ENCODE measurements at regions not wholly inside any gene's neighbourhood (a gene's known extent, or its start where the extent isn't known, plus 50 kb on each side); places are given as distances from the start of the nearest gene placed in this dataset.

DNA sequence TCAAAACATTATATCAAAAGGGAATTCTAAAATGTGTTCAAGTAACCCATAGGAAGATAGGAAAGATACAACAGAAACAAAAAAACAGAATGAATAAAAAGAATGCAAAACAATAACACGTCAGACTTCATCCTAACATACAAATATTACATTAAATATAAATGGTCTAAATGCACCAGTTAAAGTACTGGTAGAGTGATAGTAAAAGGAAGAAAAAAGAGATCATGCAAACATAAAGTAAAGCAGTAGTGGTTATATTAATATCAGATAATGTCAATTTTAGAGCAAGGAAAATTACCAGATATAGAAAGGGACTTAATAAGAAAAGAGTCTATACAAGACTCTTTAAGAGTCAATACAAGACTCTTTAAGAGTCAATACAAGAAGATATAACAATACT is 755.7 kb downstream of the MCTP2 start:
- Mint-ChIP-seq H3K4me3 (no peak overlapping the region), H3K27me3 (ENCODE audit: insufficient read depth, low read depth, poor library complexity) (no peaks in the 10 kb centered on the region), H3K4me1 (no peaks in the 10 kb centered on the region), H3K27ac (no peak overlapping the region), H3K9me3 (peaks cover 8% of the 10 kb centered on the region), H3K36me3 (ENCODE audit: low read depth) (no peaks in the 10 kb centered on the region)
- no peaks in the 10 kb centered on the region for H3K36me3 ChIP-seq (ENCODE audit: insufficient read depth)
- peaks cover 5% of the 10 kb centered on the region; the same call in 1 of the 2 replicates for H3K9me2 ChIP-seq (ENCODE audit: insufficient read depth)
- DNase-seq (ENCODE audit: low spot score) (no peak), ATAC-seq (no peak)
- no peak overlapping the region for H2AFZ ChIP-seq
- no peak overlapping the region for H3K4me3 ChIP-seq
- TF ChIP-seq POLR2AphosphoS5 (IDR thresholded peaks at IDR 0.05; ENCODE audit: low read depth) (no peak), JUNB (IDR thresholded peaks at IDR 0.05; ENCODE audit: unreplicated experiment) (no peak), ZNF331 (CRISPR knock-in tag; IDR thresholded peaks at IDR 0.05; ENCODE audit: low read depth) (no peak), CREB1 (CRISPR knock-in tag; IDR thresholded peaks at IDR 0.05; ENCODE audit: low read depth) (no peak), EZH2phosphoT487 (IDR thresholded peaks at IDR 0.05; ENCODE audit: unreplicated experiment) (no peak), ZNF114 (CRISPR knock-in tag; IDR thresholded peaks at IDR 0.05) (no peak), STAT1 (IDR thresholded peaks at IDR 0.05; ENCODE audit: unreplicated experiment) (no peak), NANOG (IDR thresholded peaks at IDR 0.05; ENCODE audit: borderline replicate concordance) (no peak), EZH2 (IDR thresholded peaks at IDR 0.05; ENCODE audit: low read depth, unreplicated experiment) (no peak)
- TF ChIP-seq, protein P1, sequence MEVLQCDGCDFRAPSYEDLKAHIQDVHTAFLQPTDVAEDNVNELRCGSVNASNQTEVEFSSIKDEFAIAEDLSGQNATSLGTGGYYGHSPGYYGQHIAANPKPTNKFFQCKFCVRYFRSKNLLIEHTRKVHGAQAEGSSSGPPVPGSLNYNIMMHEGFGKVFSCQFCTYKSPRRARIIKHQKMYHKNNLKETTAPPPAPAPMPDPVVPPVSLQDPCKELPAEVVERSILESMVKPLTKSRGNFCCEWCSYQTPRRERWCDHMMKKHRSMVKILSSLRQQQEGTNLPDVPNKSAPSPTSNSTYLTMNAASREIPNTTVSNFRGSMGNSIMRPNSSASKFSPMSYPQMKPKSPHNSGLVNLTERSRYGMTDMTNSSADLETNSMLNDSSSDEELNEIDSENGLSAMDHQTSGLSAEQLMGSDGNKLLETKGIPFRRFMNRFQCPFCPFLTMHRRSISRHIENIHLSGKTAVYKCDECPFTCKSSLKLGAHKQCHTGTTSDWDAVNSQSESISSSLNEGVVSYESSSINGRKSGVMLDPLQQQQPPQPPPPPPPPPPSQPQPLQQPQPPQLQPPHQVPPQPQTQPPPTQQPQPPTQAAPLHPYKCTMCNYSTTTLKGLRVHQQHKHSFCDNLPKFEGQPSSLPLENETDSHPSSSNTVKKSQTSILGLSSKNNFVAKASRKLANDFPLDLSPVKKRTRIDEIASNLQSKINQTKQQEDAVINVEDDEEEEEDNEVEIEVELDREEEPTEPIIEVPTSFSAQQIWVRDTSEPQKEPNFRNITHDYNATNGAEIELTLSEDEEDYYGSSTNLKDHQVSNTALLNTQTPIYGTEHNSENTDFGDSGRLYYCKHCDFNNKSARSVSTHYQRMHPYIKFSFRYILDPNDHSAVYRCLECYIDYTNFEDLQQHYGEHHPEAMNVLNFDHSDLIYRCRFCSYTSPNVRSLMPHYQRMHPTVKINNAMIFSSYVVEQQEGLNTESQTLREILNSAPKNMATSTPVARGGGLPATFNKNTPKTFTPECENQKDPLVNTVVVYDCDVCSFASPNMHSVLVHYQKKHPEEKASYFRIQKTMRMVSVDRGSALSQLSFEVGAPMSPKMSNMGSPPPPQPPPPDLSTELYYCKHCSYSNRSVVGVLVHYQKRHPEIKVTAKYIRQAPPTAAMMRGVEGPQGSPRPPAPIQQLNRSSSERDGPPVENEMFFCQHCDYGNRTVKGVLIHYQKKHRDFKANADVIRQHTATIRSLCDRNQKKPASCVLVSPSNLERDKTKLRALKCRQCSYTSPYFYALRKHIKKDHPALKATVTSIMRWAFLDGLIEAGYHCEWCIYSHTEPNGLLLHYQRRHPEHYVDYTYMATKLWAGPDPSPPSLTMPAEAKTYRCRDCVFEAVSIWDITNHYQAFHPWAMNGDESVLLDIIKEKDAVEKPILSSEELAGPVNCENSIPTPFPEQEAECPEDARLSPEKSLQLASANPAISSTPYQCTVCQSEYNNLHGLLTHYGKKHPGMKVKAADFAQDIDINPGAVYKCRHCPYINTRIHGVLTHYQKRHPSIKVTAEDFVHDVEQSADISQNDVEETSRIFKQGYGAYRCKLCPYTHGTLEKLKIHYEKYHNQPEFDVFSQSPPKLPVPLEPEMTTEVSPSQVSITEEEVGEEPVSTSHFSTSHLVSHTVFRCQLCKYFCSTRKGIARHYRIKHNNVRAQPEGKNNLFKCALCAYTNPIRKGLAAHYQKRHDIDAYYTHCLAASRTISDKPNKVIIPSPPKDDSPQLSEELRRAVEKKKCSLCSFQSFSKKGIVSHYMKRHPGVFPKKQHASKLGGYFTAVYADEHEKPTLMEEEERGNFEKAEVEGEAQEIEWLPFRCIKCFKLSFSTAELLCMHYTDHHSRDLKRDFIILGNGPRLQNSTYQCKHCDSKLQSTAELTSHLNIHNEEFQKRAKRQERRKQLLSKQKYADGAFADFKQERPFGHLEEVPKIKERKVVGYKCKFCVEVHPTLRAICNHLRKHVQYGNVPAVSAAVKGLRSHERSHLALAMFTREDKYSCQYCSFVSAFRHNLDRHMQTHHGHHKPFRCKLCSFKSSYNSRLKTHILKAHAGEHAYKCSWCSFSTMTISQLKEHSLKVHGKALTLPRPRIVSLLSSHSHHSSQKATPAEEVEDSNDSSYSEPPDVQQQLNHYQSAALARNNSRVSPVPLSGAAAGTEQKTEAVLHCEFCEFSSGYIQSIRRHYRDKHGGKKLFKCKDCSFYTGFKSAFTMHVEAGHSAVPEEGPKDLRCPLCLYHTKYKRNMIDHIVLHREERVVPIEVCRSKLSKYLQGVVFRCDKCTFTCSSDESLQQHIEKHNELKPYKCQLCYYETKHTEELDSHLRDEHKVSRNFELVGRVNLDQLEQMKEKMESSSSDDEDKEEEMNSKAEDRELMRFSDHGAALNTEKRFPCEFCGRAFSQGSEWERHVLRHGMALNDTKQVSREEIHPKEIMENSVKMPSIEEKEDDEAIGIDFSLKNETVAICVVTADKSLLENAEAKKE (CRISPR knock-in tag; IDR thresholded peaks at IDR 0.05) = no peak
- TF ChIP-seq, protein P2, sequence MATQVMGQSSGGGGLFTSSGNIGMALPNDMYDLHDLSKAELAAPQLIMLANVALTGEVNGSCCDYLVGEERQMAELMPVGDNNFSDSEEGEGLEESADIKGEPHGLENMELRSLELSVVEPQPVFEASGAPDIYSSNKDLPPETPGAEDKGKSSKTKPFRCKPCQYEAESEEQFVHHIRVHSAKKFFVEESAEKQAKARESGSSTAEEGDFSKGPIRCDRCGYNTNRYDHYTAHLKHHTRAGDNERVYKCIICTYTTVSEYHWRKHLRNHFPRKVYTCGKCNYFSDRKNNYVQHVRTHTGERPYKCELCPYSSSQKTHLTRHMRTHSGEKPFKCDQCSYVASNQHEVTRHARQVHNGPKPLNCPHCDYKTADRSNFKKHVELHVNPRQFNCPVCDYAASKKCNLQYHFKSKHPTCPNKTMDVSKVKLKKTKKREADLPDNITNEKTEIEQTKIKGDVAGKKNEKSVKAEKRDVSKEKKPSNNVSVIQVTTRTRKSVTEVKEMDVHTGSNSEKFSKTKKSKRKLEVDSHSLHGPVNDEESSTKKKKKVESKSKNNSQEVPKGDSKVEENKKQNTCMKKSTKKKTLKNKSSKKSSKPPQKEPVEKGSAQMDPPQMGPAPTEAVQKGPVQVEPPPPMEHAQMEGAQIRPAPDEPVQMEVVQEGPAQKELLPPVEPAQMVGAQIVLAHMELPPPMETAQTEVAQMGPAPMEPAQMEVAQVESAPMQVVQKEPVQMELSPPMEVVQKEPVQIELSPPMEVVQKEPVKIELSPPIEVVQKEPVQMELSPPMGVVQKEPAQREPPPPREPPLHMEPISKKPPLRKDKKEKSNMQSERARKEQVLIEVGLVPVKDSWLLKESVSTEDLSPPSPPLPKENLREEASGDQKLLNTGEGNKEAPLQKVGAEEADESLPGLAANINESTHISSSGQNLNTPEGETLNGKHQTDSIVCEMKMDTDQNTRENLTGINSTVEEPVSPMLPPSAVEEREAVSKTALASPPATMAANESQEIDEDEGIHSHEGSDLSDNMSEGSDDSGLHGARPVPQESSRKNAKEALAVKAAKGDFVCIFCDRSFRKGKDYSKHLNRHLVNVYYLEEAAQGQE (IDR thresholded peaks at IDR 0.05; ENCODE audit: unreplicated experiment) = no peak
- TF ChIP-seq, protein P3, sequence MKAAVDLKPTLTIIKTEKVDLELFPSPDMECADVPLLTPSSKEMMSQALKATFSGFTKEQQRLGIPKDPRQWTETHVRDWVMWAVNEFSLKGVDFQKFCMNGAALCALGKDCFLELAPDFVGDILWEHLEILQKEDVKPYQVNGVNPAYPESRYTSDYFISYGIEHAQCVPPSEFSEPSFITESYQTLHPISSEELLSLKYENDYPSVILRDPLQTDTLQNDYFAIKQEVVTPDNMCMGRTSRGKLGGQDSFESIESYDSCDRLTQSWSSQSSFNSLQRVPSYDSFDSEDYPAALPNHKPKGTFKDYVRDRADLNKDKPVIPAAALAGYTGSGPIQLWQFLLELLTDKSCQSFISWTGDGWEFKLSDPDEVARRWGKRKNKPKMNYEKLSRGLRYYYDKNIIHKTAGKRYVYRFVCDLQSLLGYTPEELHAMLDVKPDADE (IDR thresholded peaks at IDR 0.05) = no peak
- TF ChIP-seq, protein P4, sequence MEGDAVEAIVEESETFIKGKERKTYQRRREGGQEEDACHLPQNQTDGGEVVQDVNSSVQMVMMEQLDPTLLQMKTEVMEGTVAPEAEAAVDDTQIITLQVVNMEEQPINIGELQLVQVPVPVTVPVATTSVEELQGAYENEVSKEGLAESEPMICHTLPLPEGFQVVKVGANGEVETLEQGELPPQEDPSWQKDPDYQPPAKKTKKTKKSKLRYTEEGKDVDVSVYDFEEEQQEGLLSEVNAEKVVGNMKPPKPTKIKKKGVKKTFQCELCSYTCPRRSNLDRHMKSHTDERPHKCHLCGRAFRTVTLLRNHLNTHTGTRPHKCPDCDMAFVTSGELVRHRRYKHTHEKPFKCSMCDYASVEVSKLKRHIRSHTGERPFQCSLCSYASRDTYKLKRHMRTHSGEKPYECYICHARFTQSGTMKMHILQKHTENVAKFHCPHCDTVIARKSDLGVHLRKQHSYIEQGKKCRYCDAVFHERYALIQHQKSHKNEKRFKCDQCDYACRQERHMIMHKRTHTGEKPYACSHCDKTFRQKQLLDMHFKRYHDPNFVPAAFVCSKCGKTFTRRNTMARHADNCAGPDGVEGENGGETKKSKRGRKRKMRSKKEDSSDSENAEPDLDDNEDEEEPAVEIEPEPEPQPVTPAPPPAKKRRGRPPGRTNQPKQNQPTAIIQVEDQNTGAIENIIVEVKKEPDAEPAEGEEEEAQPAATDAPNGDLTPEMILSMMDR (conservative IDR thresholded peaks at IDR 0.05; ENCODE audit: low read depth in 2 of 2) = no peak
- no peak overlapping the region for H3K27ac ChIP-seq (ENCODE audit: low read depth)
- H3K79me2 ChIP-seq (replicated peaks; ENCODE audit: insufficient read depth) = no peaks in the 10 kb centered on the region
- H3K27me3 ChIP-seq (ENCODE audit: insufficient read depth) = no peaks in the 10 kb centered on the region
- no peak overlapping the region for H3K4me2 ChIP-seq
- H3K4me1 ChIP-seq (ENCODE audit: insufficient read depth) = no peaks in the 10 kb centered on the region
- H4K20me1 ChIP-seq (replicated peaks; ENCODE audit: insufficient read depth) = no peaks in the 10 kb centered on the region
- no peaks in the 10 kb centered on the region for H3F3A ChIP-seq (replicated peaks; ENCODE audit: low read depth)
